GM18868 (cell line): ENCODE measurements at regions not wholly inside any gene's neighbourhood (a gene's known extent, or its start where the extent isn't known, plus 50 kb on each side); places are given as distances from the start of the nearest gene placed in this dataset.
"Not testable (repeated sequence)": the region's sequence is repeated elsewhere in the genome, so short reads cannot be mapped to it uniquely, and the experiment has no call there.

Experiments
- ATAC-seq: cut with Tn5 transposase; IDR thresholded peaks from one replicate; pipeline ENCODE4 v1.9.1; 2021; ENCODE audit warnings: mild to moderate bottlenecking, moderate library complexity; ENCODE audit not compliant: unreplicated experiment

DNA sequence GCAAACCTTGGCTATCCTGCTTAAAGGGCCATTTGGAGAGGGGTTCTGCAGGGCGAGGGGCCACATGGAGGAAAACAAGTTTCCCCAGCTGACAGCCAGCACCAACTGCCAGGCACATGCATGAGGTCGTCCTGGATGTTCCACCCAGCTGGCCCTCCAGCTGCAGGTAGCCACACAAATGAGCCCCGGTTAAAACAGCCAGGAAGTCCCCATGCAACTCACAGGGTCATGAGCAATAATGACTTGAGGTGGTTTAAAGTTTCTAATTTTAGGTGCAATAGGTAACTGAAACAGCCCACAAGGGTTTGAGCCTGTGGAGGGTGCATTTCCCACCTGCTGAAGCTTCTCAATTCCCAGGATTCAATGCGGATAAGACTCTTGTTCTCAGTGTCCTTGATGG, 160.8 kb upstream of the CCZ1B start:
- ATAC-seq: not testable (repeated sequence)

DNA sequence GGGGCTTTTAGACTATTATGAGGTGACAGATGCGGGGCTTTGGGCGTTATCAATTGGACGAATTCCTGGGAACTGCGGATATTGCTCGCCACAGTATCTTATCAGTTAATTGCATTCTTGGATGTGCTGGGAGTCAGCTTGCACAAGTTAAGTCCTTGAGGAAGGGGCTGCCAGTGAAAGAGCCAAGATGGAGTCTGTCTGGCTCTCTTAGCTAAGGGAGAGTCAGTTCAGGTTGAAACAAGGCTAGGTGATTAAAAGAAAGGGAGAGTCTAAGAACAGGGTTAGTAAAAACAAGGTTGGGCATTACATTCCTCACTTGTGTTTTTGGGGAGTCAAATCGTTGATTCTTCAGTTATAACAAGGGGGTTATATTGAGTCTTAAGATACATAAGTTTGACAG, 162.5 kb upstream of the CCZ1B start:
- not testable (repeated sequence) for ATAC-seq

DNA sequence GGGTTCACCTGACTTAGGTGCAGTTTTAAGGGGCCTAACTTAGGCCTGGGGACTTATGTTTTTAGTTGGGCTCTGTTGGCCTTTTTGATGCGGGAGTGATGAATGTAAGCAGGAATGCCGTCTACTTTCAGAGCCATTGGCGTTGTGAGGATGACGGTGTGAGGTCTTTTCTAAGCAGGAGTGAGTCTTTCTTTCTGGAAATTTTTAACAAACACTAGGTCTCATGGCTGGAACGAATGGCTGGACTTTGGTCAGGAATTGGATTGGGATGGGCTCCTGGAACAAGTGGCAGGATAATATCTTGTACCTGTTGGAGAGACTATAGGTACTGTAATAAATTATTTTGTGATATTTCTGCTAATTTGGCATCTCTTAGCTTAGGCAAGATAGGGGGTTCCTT, 163.9 kb upstream of the CCZ1B start:
- not testable (repeated sequence) for ATAC-seq

DNA sequence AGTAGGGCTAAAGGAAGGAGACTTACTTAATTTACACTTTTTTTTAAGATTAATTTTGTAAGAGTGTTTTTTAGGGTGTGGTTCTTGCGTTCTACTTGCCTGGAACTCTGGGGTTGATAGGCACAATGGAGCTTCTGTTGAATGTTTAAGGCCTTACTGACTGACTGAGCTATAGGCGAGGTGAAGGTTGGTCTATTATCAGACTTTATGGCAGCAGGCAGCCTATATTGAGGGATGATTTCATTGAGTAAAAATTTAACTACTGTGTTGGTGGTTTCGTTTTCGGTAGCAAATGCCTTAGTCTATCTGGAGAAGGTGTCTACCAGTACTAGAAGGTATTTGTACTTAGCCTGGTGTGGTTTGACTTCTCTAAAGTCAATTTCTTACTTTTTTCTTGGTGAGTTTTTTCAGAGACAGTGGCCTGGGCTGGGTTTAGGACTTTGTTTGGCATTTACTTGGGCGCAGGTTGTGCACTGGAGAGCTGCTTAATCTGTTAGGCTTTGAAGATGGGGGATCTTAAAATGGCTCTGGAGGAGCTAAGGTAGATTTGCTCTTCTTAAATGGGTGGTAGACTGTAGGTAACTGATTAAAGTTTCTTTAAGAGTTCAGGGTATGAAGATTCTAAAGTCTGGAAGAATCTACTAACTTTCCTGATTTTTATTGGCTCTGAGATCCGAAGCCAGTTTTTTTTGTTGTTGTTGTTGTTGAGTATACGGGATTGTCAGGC, 164.5 kb upstream of the CCZ1B start:
- ATAC-seq: not testable (repeated sequence)

DNA sequence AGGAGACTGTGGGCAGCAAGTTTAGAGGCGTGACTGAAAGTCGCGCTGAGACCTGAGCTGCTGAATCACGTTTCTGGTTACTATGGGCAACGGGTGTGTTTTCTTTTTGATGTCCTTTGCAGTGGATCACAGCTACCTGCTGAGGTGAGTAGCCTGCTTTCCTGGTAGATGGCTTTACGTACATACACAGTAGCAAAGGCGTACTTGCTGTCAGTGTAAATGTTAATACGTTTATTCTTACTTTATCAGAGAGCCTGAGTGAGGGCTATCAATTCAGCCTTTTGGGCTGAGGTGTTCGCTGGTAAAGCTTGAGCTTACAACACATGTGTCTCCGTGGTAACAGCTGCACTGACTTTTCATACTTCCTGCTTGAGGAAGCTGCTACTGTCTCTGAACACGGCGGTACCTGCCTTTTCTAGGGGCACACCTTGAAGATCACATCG, 165.1 kb upstream of the CCZ1B start:
- not testable (repeated sequence) for ATAC-seq

DNA sequence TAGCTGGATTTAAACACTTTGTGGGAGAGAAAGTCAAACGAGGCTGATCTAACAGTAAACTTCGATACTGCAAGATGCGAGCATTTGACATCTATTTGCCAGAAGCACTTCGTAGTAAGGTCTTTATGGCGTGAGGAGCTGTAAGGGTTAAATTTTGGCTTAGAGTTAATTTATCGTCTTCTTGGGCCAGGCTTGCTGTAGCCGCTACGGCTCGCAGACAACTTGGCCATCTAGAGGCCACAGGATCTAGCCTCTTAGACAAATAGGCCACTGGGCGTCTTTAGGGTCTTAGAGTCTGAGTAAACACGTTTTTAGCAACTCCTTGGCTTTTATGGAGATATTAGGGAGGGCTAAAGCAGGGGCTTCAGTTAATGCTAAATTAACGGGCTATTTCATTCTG, 165.6 kb upstream of the CCZ1B start:
- ATAC-seq: not testable (repeated sequence)

DNA sequence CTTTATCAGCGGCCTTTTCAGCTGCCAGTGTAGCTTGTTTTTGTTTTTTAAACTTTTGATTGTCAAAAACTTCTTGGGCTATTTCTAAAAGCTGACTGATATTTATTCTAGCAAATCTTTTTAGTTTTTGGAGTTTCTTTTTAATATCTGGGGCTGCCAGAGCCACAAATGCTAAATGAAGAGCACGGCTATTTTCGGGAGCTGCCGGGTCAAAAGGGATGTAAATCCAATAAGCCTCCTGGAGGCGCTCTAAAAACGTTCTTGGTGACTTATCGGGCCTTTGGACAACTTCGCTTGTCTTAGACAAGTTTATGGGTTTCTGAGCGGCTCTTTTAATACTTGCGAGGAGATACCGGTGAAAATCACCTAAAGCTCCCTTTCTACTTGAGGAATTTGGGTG, 166.1 kb upstream of the CCZ1B start:
- ATAC-seq: not testable (repeated sequence)

DNA sequence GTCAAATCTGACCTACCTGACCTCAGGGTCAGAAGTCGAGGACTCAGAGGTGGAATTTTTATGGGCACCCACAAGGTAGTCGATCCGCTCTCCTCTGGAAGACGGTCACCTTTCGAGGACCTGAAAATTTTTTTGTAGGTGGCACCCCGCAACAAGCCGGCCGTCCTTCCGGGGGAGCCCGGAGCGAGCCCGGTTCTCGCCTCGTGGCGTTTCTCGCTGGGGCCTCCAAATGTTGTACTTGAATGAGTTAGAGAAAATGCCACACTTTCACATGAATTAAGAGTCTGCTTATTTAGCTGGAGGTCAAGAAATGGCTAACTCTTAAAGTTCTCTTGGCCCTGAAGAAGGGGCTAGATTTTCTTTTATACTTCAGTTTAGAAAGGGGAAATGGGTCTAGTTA, 169.0 kb upstream of the CCZ1B start:
- ATAC-seq: not testable (repeated sequence)

DNA sequence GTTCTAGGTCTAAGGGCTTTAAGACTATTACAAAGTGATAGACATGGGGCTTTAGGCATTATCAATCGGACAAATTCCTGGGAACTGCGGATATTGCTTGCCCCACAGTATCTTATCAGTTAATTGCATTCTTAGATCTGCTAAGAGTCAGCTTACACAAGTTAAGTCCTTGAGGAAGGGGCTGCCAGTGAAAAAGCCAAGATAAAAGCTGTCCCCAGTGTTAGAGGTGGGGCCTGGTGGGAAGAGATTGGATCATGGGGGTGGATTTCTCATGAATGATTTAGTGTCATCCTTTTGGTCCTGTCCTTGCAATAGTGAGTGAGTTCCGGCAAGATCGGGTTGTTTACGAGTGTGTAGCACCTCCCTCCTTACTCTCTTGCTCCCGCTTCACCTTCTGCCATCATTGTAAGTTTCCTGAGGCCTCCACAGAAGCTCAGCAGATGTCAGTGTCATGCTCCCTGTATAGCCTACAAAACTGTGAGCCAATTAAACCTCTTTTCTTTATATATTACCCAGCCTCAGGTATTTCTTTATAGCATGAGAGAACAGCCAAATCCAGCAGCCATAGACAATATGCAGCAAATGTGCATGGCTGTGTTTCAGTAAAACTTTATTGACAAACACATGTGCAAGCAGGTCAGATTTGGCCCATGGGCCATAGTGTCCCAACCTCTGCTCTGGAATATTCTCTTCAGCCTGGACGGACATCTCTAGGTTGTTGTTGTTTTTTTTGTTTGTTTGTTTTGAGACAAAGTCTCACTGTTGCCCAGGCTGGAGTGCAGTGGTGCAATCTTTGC, 169.6 kb upstream of the CCZ1B start:
- not testable (repeated sequence) for ATAC-seq

DNA sequence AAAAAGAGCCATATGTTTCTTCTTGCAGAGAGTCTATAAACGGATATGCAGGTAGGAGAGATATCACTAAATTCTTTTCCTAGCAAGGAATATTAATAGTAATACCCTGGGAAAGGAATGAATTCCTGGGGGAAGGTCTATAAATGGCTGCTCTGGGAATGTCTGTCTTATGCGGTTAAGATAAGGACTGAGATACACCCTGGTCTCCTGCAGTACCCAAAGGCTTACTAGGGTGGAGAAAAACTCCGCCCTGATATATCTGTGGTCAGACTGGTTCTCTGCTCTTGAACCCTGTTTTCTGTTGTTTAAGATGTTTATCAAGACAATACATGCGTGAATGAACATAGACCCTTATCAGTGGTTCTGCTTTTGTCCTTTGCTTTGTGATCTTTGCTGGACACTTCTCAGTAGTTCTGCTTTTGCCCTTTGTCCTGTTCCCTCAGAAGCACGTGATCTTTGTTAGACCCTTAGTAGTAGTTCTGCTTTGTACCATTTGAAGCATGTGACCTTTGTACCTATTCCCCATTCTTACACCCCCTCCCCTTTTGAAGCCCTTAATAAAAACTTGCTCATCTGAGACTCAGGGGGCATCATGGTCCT, 173.1 kb upstream of the CCZ1B start:
- not testable (repeated sequence) for ATAC-seq

DNA sequence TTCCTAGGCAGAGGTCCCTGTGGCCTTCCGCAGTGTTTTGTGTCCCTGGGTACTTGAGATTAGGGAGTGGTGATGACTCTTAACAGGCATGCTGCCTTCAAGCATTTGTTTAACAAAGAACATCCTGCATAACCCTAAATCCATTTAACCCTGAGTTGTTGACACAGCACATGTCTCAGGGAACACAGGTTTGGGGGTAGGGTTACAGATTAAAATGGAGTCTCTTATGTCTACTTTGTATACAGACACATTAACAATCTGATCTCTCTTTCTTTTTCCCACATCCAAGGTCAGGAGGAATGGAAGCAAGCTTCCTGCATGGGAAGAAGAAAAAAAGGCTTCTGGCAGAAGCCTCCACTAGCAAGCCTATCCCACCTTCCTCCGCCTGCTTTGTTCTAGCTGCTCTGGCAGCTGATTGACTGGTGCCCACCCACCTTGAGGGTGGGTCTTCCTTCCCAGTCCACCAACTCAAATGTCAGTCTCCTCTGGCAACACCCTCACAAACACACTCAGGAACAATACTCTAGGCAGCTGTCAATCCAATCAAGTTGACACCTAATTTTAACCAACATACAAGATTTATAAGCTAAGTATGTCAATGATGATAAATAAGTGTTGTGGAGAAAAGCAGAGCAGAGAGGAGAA, 176.5 kb upstream of the CCZ1B start:
- no peak for ATAC-seq

DNA sequence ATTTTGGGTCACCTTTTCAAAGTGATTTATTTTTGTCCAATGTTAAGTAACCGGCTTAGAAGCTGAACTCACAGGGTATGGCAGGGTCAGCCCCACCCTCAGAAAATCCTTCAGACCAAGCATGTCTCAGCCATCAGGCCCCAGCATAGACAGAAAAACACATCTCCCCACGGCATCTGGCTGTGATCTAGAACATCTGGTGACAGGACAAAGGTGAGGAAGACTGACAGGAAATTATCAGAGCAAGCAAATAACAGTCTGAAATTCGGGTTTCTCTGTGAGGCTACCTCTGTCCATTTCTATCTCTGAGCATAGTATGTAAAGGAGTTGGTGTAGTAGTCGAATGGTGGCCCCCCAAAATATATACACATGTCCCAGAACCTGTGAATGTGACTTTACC, 177.0 kb upstream of the C1GALT1 start:
- no peak for ATAC-seq

DNA sequence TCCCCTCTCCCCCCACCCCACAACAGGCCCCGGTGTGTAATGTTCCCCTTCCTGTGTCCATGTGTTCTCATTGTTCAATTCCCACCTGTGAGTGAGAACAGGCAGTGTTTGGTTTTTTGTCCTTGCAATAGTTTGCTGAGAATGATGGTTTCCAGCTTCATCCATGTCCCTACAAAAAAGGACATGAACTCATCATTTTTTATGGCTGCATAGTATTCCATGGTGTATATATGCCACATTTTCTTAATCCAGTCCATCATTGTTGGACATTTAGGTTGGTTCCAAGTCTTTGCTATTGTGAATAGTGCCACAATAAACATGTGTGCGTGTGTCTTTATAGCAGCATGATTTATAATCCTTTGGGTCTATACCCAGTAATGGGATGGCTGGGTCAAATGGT, 176.4 kb upstream of the C1GALT1 start:
- not testable (repeated sequence) for ATAC-seq

DNA sequence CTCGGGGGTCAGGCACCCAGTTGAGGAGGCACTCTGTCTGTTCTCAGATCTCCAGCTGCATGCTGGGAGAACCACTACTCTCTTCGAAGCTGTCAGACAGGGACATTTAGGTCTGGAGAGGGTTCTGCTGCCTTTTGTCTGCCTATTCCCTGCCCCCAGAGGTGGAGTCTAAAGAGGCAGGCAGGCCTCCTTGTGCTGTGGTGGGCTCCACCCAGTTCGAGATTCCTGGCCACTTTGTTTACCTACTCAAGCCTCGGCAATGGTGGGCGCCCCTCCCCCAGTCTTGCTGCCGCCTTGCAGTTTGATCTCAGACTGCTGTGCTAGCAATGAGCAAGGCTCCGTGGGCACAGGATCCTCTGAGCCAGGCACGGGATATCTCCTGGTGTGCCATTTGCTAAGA, 171.1 kb upstream of the C1GALT1 start:
- not testable (repeated sequence) for ATAC-seq

DNA sequence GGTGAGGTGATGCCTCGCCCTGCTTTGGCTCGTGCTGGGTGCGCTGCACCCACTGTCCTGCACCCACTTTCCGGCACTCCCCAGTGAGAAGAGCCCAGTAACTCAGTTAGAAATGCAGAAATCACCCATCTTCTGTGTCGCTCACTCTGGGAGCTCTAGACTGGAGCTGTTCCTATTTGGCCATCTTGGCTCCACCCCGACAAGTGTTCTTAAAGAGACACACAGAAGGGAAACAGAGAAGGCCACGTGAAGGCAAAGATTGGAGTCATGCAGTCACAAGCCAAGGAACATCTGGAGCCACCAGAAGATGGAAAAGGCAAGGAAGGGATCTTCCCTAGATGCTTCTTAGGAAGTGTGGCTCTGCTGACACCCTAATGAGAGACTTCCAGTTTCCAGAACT, 170.6 kb upstream of the C1GALT1 start:
- ATAC-seq: not testable (repeated sequence)

DNA sequence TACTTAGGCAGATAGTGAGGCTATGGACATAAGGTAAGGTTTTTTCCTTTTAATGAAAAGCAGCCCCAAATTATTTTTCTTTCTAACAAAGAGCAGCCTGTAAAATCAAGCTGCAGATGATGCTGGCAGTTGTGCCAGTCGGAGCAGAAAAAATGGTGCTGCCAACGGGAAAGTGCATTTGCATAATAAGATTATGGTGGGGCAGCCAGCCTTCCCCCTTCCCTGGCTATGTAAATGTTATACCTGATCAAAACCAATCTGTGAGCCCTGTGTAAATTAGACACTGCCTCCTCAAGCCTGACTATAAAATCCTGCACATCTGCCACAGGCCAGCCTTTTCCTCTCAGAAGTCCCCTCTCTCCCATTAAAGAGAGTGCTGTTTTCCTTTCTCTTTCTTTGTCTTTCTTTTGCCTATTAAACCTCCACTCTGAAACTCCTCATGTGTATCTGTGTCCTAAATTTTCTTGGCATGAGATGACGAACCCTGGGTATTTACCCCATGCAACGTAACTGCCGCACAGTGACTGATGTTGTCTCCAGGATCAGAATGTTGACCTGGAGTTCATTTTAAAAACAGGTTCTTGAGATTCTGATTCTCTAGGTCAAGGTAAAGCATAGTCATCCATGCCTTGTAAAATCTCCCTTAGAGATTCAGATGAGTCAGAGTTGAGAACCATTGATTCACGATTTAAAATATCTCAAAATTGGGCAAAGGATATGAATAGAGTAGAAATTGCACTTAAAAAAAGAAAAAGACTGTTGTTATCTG, 167.3 kb upstream of the C1GALT1 start:
- no peak for ATAC-seq

DNA sequence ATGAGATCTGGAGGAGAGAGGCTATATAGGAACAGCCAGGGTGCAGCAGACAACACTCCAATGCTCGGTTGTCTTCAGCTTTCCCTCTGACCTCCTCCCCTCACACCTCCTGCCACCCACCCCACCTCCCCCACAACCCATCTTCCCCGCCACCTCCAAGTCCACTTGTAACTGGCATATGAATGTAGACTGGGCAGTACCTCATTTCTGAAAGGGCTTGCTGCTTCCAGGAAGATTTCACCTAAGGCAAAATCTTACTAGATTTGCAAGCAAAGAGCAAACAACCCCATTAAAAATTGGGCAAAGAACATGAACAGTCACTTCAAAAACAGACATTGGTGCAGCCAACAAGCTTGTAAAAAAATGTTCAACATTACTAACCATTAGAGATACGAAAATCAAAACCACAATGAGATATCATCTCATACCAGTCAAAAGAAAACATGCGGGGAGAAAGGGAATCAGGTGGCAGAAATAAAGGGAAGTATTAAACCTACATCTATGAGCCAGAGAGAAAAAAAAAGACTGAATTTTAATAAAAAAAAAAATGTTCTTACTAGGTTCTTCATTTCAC, 164.6 kb upstream of the C1GALT1 start:
- no peak for ATAC-seq

DNA sequence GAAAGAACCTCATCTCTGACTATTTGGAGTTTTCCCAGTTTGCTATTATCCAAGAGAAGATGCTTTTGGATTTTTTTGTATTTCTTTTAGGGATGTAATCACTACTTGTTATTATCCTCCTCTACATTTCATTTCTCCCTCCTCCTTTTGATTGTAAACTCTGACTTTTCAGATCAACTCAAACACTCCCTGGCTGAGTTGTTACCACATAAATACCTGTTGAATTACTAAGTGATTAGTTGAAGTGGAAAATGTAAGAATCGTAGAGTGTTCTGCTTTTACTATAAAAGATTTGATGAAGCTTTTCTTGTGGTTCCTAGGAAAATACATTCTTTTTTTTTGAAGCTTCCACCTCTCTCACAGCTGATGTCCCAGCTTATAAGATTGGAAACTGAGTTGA, 164.1 kb upstream of the C1GALT1 start:
- ATAC-seq: no peak

DNA sequence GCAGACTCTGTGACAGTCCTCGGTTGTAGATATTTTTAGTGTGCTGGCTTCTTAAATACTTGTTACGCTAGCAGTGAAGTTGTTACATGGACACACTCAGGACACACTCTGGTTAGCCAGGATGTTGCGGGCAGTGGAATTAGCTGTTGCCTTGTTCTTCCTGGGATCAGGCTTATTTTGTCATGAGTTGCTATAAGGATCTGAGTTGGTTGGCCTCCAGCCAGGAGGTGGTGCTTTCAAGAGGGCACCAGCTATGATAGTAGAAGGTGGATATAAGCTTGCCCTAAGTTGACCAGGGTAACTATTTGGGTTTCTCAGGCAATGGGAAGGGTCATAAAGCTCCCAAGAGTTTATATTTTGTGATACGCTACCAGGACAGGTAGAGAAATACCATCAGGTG, 150.1 kb upstream of the C1GALT1 start:
- ATAC-seq: no peak

DNA sequence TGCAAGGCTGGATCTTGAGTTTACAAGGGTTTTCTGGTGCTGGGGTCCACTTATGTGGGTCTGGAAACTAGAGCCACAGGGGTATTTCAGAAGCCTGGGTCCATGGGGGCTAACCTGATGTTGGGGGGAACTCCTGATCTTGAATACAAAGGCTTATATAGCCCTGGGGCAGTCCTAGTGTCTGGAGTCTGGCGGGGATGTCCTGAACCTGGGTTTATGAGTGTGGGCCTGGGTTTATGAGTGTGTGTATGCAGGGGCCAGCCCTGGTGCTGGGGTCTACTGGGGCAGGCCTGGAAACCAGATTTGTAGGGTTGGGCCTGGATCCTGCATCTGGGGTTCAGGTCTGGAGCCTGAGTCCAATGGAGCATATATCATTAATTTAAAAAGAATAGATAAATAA, 146.5 kb upstream of the C1GALT1 start:
- no peak for ATAC-seq
